Activated naive CD4-positive, alpha-beta T cell treated with anti-CD3 and anti-CD28 coated beads, Interleukin-2, amount 50 U/mL, for 16 hours (primary cell): ENCODE measurements at regions not wholly inside any gene's neighbourhood (a gene's known extent, or its start where the extent isn't known, plus 50 kb on each side); places are given as distances from the start of the nearest gene placed in this dataset.

Source experiments
- DNase-seq: peaks from one replicate; pipeline ENCODE4 v3.0.0-alpha.2; 2020

- DNase-seq: no peak
These were observed 673.8 kb downstream of the STIM2 start for GRCh38 chr4:27534488-27534887.

- DNase-seq: no peak
These were observed 707.8 kb downstream of the STIM2 start for GRCh38 chr4:27568236-27568951.

- no peak for DNase-seq
These were observed 708.3 kb downstream of the STIM2 start for GRCh38 chr4:27568952-27569319.

GRCh38 chr4:27574743-27575142, 714.1 kb downstream of the STIM2 start:
- no peak for DNase-seq

GRCh38 chr4:27577951-27578350, 717.3 kb downstream of the STIM2 start:
- DNase-seq: no peak

GRCh38 chr4:27592738-27593137, 732.1 kb downstream of the STIM2 start:
- no peak for DNase-seq

- DNase-seq: no peak
These were observed 734.3 kb downstream of the STIM2 start for GRCh38 chr4:27594922-27595321.

GRCh38 chr4:27595571-27596360, 735.1 kb downstream of the STIM2 start:
- DNase-seq: no peak

GRCh38 chr4:27602172-27602571, 741.5 kb downstream of the STIM2 start:
- DNase-seq: no peak

GRCh38 chr4:27604692-27605091, 744.1 kb downstream of the STIM2 start:
- DNase-seq: no peak

- no peak for DNase-seq
These were observed 755.5 kb downstream of the STIM2 start for GRCh38 chr4:27616166-27616565.

GRCh38 chr4:27619435-27619834, 758.8 kb downstream of the STIM2 start:
- no peak for DNase-seq

- DNase-seq: no peak
These were observed 760.2 kb downstream of the STIM2 start for GRCh38 chr4:27620886-27621285.

- no peak for DNase-seq
These were observed 764.1 kb downstream of the STIM2 start for GRCh38 chr4:27624749-27625148.

GRCh38 chr4:27628609-27629008, 768.0 kb downstream of the STIM2 start:
- DNase-seq: no peak

GRCh38 chr4:27629532-27630225, 769.0 kb downstream of the STIM2 start:
- no peak for DNase-seq

- DNase-seq: no peak
These were observed 775.6 kb downstream of the STIM2 start for GRCh38 chr4:27635936-27636913.

GRCh38 chr4:27638163-27638915, 777.7 kb downstream of the STIM2 start:
- no peak for DNase-seq

- DNase-seq: no peak
These were observed 782.5 kb downstream of the STIM2 start for GRCh38 chr4:27643101-27643500.

GRCh38 chr4:27648416-27648815, 787.8 kb downstream of the STIM2 start:
- DNase-seq: no peak

GRCh38 chr4:27662426-27662825, 801.8 kb downstream of the STIM2 start:
- no peak for DNase-seq

GRCh38 chr4:27666943-27667342, 806.3 kb downstream of the STIM2 start:
- DNase-seq: no peak
